ENCODE measurements at regions not wholly inside any gene's neighbourhood (a gene's known extent, or its start where the extent isn't known, plus 50 kb on each side); places are given as distances from the start of the nearest gene placed in this dataset.

DNA sequence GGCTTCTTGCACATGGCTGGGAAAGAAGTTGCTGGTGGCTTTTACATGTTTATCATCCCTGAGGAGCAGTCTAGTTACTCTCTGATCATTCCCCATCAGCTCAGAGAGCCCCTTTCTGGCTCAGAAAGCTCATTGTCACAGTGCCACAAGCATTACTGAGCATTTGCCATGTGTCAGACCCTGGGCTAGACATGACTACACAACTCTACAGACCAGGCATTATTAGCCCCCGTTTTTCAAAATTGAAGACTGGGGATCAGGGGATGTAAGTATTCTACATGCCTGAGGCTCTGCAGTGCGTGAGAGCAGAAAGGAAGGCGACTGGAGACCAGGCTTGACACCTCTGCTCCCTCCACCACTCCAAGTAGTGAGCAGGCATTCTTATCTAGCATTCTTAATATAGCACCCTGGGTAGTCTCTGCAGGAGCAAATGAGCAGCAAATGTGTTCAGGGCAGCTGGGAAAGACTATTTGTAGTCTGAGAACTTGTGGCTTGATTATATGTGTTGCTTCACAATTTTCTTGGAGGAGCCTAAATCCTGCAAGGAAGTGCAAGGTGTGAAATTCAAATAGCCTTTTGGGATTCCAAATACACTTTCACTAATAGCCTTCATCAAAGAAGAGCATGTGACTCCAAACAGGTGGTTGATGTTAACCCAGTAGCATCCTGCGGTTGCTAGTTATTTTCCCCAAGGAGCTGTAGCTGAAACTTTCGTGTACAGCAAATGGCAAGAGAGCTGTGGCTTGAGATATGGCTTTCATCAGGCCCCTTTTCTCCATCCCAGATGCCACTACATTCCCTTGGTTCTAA is 143.2 kb downstream of the DDX1 start:
- DNase-seq (ENCODE audit: low read depth) = no peak

DNA sequence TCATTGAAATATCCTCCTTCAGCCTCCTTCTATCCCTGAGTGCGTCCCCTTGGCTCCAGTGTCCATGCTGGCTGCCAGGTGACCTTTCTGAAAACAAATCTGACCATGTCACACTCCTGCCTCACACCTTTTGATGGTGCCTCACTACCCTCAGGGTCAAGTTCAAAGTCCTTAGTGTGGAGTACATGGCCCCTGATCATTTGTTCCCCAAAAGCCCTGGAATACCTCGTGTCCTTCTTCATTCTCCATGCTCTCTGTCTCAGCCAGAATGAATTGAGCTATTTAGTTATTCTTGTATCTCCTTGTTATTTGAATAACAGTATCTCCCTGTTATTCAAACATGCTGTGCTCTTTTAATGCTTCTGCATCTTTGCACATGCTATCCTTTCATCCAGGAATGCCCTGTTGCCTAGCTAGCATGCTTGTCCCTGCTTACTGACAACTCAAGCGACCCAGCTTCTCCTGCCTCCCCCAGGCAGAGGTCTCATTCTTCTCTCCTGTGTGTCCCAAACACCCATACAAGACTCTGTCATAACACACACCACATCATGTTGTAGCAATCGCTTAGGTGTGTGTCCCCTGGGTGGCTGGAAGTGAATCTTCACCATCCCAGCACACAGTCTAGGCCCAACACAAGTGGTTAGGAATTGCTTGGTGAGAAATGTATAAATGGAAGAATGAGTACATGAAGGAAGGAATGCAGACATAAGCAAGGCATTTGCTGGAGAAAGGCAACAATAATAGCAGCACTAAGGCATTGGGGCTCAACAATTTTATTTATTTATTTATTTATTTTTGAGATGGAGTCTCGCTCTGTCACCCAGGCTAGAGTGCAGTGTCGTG is 144.0 kb downstream of the DDX1 start:
- no peak for DNase-seq (ENCODE audit: low read depth)

DNA sequence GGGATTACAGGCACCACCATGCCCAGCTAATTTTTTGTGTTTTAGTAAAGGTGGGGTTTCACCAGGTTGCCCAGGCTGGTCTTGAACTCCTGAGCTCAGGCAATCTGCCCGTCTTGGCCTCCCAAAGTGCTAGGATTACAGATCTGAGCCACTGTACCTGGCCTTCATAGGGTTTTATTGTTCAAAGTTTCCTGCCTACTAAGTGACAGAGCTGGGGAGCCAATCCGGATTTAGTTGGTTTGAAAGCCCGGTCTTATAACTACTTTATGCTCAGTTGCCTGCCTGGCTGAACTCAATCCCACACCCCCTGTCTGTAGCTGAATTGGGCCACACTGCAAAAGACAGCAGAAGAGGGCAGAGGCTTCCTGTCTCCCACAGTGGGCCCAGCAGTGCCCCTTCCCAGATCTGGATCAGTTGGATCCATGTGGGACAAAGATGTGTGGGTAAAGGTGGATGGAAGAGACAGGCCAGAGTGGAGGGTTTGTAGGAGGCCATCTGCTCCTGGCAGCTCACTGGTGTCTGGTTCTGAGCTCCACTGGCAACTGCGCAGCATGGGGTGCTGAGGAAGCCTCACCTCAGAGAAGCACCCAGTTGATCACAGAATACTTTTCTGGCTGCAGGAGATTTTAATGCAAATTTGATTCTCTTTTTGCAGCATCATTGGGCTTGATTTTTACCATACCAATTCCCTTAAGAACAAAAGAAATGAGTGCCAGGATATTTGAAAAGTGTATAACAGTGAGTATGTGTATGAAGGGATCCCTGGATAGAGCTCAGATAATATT is 144.9 kb downstream of the DDX1 start:
- DNase-seq (ENCODE audit: low read depth) = no peak

DNA sequence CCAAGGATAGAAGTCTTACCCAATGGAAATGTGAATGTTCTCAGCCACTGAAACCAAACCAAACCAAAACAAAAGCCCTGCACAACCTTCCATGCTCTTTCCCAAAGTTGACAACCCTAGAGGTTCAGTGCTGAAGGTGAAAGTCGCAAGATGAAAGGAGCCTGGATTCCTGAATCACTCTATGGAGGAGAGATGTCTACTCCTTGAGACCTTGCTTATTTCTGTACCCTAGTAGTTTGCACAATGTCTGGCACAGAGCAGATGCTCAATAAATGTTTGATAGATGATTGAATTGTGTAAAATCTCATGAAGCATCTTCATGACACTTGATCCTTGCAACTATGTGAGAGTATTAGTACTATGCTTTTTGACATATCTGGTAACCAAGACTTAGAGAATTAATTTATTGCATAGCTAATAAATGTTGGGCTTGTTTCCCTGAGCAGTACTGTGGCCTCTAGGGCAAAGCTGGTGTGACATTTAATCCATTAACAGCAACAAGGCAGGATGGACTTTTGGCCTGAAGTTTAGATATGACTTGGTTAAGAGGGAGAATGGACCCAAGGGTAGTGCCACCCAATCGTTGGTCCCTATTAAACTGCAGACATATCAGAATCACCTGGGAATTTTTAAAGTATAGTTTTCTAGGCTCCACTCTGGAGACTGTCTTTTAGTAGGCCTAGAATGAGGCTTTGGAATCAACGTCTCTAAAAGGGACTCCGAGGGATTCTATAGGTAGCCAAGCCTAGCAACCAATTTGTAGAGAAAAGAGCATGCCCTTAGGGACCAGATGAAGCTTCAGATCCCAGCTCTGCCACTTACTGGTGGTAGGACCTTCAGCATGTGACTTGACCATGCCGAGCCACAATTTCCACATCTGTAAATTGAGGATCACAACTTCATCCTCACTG is 145.9 kb downstream of the DDX1 start:
- no peak for DNase-seq (ENCODE audit: low read depth)

DNA sequence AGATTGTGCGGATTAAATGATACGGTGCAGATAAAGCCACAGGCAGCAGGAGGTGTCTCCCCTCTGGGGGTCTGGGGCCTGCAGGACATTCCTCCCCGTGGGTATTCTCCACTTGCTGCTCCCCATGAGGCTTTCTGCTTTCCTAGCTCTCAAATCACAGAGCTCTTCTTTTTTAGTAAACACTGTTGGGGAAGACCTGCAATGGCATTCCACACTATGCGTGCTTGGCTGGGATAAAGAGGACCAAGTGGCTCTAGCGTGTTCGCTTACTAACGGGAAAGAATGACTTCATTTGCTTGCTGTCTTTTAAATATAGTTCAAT is 146.5 kb downstream of the DDX1 start:
- no peak for DNase-seq (ENCODE audit: low read depth)

DNA sequence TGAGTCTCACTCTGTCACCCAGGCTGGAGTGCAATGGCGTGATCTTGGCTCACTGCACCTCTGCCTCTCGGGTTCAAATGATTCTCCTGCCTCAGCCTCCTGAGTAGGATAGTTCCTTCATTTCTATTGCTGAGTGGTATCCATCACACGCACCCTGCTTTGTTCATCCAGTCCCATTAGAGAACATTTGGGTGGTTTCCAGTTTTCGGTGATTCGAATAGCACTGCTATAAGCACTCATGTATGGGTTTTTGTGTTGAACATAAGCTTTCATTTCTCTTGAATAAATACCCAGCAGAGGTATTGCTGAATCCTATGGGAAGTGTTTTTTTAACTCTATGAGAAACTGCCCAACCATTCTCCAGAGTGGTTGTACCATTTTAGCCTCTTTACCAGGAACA is 147.3 kb downstream of the DDX1 start:
- no peak for DNase-seq (ENCODE audit: low read depth)

DNA sequence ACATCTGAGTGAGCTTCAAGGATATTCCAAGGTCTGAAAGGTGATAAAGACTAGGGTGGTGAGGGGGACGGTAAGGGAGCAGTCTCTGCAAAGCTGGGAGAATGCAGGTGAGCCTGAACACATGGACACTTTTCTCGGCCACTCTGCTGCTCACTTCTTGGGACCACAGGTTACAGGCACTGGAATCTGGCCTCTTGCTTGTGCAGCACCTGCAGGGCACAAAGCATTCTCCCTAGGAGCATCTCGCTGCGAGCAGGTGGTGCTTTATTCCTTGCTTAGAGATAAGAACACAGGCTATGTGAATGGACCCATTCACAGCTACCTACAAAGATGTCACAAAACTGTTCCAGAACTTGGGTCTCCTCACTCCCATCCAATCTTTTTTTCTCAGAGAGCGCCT is 153.2 kb downstream of the DDX1 start:
- DNase-seq (ENCODE audit: low read depth) = no peak

DNA sequence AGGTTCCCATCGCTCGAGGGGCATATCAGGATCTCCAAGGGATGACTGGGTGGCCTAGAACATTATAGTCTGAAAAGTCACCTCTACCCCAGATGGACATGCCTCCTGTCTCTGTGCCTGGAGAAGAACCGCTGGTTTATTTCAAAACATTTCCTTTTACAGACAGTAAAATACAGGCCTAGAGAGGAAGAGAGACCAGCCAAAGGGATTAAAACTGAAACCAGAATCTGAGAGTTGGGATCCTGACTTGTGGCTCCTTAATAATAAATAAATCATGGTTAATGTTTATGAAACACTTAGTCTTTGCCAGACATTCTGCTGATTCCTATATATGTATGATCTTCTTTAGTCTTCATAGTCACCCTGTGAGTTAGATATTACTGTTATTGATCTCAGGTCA is 153.7 kb downstream of the DDX1 start:
- DNase-seq (ENCODE audit: low read depth) = no peak

DNA sequence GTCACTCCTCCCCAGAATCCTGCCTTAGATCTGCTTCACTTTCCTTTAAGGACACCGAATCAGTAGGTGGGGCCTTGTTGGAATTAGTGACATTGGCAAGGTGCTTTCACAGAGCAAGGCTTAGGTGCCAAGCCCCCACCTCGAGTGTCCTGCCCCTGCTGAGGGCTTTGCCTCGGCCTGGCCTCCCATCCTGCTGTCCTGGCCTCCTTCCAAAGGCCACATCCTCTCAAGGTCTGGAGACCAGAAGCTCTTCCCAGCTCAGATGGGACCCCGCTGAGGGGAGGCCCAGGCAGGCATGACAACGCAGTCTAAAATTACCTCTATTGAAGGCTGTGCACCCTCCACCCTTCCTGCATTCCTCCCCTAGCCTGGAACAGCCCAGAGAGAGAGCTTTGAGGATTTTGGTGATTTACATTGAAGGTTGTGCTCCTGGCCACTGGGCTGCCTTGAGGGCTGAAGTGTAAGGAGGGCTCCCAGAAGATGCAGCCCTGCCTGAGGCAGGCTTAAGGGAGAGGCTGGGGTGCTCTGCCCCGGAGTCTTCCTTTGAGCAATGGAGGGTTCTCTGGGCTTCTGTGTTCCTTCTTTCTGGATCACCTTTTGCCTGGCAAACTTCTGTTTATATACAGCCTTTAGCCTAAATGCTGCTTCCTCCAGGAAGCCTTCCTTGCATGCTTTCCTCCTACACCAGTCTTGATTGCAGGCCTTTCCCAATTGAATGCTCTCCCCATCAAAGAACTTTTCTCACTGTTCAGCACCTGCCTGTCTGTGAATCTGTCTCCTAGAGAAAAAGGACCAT is 154.4 kb downstream of the DDX1 start:
- DNase-seq (ENCODE audit: low read depth) = no peak

DNA sequence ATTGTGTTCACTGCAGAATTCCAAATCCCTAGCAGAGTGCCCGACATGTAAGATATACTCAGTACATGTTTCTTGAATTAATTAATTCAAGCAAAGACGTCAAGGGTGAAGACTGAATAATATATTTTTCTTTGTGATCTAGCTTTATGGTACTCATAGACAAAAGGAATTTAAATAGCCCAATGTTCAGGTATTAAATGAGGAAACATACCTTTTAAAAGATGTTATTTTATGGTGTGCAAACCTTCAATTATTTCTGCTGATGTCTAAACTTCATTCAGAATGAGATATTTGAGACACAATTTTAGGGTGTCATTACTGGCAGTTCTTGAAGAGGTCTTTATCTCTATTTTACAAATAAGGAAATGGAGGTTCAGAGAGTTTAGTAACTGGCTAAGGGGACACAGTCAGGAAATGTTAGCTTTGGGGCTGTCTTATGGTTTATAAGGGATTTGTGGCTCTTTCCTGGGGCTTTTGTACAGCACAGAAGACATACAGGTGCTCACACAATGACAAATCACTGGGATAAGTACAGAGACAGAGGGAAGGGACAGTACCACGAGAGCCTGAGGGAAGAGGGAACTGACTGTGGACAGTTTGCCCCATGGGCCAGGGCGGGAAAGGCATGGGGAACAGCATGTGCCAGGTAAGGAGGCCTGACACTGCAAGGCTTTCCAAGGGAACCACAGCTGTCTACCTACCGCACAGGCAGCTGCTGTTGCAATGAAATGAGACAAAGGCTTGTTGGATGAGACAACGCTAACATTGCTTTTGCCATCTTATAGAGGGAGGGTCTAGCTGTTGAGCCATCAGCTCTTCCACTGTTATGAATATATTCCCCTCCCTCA is 155.3 kb downstream of the DDX1 start:
- DNase-seq (ENCODE audit: low read depth) = no peak

DNA sequence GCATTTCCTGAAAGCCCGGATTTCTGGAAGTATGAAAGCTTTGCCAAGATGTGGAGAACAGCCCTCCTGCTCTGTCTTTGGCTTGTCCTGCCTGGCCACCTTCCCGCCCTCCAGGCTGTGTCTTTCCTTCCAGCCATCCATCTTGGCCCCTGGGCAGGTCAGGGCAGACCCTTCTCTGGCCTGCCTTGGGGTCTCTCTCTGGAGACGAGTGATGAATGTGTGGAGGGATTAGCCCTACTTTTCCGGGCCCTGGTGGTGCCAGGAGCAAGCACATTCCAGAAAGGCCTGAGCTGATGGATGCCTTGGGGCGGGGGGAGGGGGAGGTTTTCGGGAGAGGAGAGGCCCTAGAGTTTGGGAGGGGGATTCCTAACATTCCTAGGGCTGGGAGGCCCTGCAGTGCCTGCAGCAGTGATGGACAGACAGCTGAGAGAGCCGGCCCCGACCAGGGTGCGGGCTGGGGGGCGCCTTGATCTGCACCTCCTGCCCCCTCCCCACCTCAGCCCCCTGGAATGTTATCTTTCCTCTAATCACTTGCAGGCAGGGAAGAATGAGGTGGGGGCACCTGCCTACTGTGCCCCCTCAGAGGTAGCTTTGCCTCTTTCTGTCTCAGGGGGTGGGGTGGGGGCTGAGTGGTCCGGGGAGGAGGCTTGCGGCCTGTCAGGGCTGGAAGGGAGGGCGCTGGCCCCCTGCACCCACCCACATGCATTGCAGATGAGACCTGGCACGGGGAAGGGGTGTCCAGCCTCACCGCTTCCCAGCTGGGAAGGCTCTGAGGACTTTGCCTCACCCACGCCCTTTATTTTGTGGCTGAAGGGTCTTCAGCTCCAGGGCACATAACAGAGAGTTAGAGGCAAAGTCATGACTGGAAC is 156.2 kb downstream of the DDX1 start:
- no peak for DNase-seq (ENCODE audit: low read depth)

DNA sequence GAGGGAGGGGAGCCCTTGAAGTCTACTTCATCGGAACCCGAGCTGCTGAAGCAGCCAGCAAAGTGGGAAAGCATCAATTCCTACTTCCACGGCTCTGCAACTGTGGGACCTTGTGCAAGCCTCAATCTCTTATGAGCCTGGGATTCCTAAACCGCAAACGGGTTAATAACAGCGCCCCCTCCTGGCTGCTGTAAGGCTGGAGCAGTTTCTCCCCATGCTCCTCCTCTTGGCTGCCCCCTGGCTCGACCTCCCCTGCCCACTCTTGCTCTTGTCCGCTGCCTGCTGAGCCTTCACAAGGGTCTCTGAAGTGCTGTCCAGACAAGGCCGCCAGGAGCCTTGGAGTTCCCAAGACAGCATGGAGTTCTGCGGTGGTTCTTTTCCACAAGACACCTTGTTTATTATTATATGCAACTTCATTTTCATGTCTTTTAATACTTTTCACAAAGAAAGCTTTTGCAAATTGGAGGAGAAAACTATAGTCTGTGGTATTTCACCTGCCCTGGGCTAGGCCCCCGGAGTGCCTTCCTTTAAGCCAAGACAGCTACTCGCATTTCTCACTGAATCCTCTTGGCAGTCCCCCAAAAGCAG is 157.2 kb downstream of the DDX1 start:
- DNase-seq (ENCODE audit: low read depth) = peak; percentile 23

DNA sequence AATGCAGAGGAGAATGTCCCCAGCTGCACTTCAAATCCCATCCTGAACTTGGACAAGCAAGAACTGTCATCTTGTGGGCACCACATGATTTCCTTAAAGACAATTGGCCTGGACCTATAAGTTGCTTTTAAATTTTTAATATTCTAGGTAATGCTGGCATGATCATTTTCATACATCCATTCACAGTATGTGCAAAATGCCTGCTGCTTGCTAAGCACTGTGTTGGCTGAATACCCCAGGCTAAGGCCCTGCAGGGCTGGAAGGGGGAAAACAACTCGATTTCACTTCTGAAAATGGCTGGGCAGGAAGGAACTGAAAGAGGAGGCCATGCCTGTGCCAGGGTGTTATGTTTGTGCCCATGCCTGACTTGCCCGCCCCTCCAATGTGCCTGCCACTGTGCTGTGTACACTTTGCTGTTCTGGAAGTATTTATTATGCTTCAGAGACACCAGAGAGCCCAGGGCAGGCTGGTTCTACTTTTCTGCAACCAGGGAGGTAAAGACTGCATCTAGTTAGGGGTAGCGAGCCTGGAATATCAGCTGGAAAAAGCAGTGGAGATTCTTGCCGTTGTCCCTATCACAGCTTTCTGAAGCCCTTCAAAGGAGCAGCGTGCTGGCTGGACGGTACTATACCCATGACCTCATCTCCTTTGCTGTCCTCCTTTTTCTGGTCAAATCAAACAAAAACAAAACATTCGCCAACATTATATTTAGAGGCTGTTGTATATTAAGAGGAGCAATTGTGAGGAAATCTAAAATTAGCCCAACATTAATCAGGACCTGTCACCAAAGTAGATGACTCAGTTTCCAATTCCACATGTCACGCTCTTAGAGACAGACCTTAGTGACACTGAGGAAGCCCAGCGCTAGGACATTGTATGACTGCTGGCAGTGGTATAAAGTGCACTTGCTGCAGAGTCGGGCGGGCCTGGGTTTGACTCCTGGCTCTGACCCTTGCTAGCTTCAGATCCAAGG is 158.1 kb downstream of the DDX1 start:
- DNase-seq (ENCODE audit: low read depth) = no peak

DNA sequence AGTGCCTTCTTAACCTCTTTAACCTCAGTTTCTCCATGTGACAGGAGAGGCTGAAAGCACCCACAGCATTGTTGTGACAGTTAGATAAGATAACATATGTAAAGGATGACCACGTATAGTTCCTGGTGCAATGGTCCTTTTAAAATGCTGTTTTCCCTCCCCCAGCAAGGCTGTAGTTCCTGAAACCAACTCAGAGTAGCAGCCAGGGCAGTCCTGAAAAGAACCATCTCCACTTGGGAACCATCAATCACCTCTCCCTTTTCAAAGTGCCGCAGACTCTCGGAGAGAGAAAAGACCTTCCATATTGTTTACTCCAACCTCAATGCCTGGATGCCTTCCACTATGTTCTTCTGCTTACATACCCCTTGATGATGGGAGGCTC is 158.8 kb downstream of the DDX1 start:
- no peak for DNase-seq (ENCODE audit: low read depth)

DNA sequence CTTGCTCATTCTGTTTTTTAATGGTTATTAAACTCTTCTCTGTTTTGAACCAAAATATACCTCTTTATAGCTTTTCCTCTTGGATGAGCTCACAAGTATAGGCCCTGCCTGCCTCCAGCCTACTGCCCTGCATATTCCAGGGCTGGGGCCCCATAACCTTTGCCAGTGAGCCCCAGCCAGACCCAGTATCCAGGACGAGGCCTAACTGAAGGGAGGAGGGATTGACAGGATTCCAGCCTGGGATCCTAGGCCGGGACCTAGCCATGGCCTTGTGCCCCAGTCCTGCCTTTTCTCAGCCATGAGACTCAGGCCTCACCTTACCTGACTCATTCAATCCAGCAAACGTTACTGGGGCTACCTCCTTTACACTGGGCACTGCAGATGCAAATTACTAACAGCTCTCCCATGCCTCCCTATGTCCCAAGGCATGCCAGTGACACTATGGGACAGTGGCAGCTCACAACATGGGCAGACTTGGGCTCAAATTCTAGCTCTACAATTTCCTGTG is 159.2 kb downstream of the DDX1 start:
- DNase-seq (ENCODE audit: low read depth) = no peak

DNA sequence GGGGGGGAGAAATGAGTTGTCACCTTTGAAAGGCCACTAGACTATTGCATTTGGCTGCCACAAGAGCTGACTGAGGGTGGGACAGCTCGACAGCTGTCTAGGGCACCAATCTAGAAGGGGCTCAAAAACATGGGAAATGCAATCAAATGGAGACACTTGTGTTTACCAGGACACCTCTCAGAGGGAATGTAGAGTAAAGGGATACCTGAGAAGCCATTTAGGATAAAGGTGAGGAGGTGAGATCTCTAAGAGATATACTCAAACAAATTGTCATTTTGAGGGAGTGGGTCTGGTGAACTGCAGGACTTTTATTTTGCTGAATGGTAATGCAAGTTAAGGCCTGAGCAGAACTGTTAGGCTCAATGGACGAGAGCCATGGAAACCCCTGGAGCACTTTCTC is 159.8 kb downstream of the DDX1 start:
- no peak for DNase-seq (ENCODE audit: low read depth)

DNA sequence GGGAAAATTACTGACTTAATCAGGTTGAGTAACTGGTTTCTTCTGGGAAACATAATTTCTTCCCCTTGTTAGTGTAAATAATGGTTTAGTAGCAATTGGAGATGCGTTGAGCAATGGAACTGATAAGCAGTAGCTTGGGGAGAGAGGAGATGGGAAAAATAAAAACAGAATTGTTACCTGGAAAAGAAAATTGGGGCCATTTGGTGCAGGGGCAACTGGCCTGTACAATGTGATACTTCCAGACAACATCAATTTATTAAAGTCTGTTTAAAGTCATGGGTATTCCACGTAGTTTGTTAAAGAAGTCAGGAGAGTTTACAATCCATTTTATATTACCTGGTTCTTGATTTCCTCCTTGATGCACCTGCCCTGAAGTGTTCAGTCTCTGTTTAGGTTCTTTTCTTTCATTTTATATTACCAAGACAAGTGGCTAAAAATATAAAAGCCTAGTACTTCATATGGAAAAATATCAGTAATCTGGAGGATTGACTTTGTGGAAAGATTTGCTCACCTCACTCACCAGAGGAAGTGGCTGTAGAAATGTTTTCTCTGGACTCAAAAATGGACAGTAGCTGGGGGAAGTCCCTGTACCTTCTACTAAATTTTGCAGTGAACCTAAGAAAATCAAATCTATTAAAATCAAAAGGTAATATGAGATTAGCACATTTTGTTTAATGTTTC is 161.0 kb downstream of the DDX1 start:
- DNase-seq (ENCODE audit: low read depth) = no peak

Measured in ELR (cell line).